SK-N-SH (cell line): ENCODE measurements at regions not wholly inside any gene's neighbourhood (a gene's known extent, or its start where the extent isn't known, plus 50 kb on each side); places are given as distances from the start of the nearest gene placed in this dataset.

Experiments used
- CHD2 ChIP-seq: fragments of 150-350 bp; IDR thresholded peaks from 2 replicates; pipeline ENCODE4 v1.6.1; 2018; ENCODE audit warnings: low read length; ENCODE audit not compliant: partially characterized antibody
- CTCF ChIP-seq: fragments of 200-600 bp; sonication (generic); IDR thresholded peaks from 2 replicates; pipeline ENCODE4 v1.6.1; 2017; ENCODE audit warnings: antibody characterized with exemption, mild to moderate bottlenecking, moderate library complexity
- MAX ChIP-seq: IDR thresholded peaks from 2 replicates; pipeline ENCODE4 v1.4.0; 2012; ENCODE audit warnings: low read depth
- POLR2AphosphoS5 ChIP-seq: IDR thresholded peaks from 2 replicates; pipeline ENCODE4 v1.6.1; 2012; ENCODE audit warnings: low read depth, low read length
- RFX5 ChIP-seq: IDR thresholded peaks from 2 replicates; pipeline ENCODE4 v1.6.1; 2012; ENCODE audit warnings: mild to moderate bottlenecking, improper control_type of control experiment, low read length

DNA sequence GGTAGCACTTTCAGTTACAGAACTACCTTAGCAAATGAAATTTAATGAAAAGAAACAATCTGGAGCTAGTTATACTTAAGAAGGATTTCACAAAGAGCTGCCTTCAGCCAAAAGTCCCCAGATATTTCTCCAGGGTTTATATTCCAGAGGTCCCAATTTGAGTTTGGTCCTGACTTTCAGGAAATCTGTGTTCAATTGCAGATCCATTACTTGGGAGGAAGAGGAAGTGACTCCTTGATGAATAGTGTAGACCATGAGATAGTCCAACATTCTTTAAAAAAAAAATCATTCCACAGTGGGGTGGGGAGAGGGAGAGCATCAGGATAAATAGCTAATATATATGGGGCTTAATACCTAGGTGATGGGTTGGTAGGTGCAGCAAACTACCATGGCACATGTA is 117.6 kb upstream of the ARHGAP20 start:
- no peak for TF ChIP-seq MAX
- TF ChIP-seq CHD2 = no peak
- TF ChIP-seq CTCF = no peak
- no peak for TF ChIP-seq POLR2AphosphoS5
- no peak for TF ChIP-seq RFX5
